ENCODE measurements at regions not wholly inside any gene's neighbourhood (a gene's known extent, or its start where the extent isn't known, plus 50 kb on each side); places are given as distances from the start of the nearest gene placed in this dataset.

DNA sequence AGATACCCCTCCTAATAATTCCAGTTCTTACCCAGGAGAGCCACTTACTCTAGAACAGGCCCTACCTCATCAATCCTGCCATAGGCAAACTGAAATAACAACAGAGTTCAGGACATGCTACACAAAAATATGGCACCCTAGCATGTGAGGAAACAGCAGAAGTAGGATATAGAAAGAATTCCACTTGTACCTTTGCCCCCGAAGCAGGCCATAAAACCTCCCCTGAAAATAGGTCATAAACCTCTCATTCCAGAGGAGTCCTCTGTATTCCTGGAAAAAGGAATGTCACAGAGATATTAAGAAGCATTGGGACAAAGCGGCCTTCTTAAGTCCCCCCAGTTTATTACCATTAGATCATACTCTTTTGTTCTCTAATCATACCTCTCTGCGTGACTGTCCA lies 504.3 kb upstream of the MARCKS start:
- Histone ChIP-seq H3K27me3 (no peaks in the 10 kb centered on the region), H3K9me3 (no peaks in the 10 kb centered on the region), H3K36me3 (no peaks in the 10 kb centered on the region), H3K4me3 (no peak overlapping the region), H3K27ac (no peak overlapping the region), H3K4me1 (no peaks in the 10 kb centered on the region)
- TF ChIP-seq, protein P1, sequence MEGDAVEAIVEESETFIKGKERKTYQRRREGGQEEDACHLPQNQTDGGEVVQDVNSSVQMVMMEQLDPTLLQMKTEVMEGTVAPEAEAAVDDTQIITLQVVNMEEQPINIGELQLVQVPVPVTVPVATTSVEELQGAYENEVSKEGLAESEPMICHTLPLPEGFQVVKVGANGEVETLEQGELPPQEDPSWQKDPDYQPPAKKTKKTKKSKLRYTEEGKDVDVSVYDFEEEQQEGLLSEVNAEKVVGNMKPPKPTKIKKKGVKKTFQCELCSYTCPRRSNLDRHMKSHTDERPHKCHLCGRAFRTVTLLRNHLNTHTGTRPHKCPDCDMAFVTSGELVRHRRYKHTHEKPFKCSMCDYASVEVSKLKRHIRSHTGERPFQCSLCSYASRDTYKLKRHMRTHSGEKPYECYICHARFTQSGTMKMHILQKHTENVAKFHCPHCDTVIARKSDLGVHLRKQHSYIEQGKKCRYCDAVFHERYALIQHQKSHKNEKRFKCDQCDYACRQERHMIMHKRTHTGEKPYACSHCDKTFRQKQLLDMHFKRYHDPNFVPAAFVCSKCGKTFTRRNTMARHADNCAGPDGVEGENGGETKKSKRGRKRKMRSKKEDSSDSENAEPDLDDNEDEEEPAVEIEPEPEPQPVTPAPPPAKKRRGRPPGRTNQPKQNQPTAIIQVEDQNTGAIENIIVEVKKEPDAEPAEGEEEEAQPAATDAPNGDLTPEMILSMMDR (IDR thresholded peaks at IDR 0.05), result no peak
- TF ChIP-seq POLR2A (IDR thresholded peaks at IDR 0.05) (no peak), POLR2AphosphoS5 (IDR thresholded peaks at IDR 0.05) (no peak)
- intact Hi-C loops (cut with DNase I; ENCODE audit: low total_unique reads), result no loop called here
- DNase-seq (ENCODE audit: low spot score in 2 of 2), result no peak

DNA sequence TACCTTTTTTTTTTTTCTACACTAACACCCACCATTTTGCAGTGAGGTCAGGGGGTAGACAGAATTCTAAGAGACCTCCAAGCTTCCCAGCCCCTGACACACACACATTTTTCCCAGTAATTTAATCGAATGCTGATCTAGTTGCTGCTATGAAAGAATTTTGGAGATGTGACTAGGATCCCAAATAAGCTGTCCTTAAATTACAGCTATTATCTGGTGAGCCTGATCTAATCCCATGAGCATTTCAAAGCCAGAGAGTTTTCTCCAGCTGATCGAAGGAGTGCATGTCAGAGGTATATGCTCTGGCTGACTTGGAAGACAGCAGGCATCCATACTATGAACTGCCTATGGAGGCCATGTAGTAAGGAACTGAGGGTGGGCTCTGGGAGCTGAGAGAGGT lies 503.8 kb upstream of the MARCKS start:
- TF ChIP-seq POLR2AphosphoS5 (IDR thresholded peaks at IDR 0.05) (no peak), POLR2A (IDR thresholded peaks at IDR 0.05) (no peak)
- TF ChIP-seq, protein P1 (IDR thresholded peaks at IDR 0.05), result no peak
- no peaks in the 10 kb centered on the region for H3K9me3 ChIP-seq

DNA sequence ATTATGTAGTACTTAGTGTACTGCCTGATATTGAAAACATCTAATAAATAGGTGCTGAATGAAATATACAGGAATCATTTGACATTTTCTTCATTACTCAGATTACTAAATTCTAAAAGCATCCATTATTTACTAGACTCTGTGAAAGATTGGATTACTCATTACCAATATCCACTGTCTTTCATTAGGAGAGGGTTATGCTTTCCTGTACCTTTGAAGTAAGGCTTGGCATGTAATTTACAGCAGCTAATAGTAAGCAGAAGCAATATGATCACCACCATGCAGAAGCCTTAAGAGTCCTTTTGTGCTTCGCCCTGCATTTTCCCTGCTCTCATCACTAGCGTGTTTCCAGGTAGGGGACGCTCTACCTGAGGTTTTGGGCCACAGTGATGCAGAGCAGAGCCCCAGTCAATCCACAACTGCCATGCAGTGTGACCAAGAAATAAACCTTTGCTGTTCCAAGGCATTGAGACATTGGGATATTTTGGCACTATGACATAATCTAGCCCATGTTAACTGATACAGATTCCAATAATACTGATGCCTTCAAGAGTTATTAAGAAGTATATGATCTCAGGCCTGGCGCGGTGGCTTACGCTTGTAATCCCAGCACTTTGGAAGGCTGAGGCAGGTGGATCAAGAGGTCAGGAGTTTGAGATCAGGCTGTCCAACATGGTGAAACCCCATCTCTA lies 502.8 kb upstream of the MARCKS start:
- Histone ChIP-seq H3K27ac (no peak overlapping the region), H3K36me3 (no peaks in the 10 kb centered on the region), H3K9me3 (no peaks in the 10 kb centered on the region), H3K4me3 (no peak overlapping the region), H3K27me3 (no peaks in the 10 kb centered on the region), H3K4me1 (no peaks in the 10 kb centered on the region)
- TF ChIP-seq POLR2AphosphoS5 (IDR thresholded peaks at IDR 0.05) (no peak), POLR2A (IDR thresholded peaks at IDR 0.05) (no peak)
- TF ChIP-seq, protein P1 (IDR thresholded peaks at IDR 0.05), result no peak
- intact Hi-C loops (cut with DNase I; ENCODE audit: low total_unique reads), result no loop called here
- no peak for DNase-seq (ENCODE audit: low spot score in 2 of 2)

More for the DNA sequence above, 503.8 kb upstream of the MARCKS start:
- Histone ChIP-seq H3K27me3 (no peaks in the 10 kb centered on the region), H3K4me1 (no peaks in the 10 kb centered on the region), H3K36me3 (no peaks in the 10 kb centered on the region), H3K27ac (no peak overlapping the region), H3K4me3 (no peak overlapping the region)
- intact Hi-C loops (cut with DNase I; ENCODE audit: low total_unique reads), result no loop called here
- DNase-seq (ENCODE audit: low spot score in 2 of 2), result no peak

DNA sequence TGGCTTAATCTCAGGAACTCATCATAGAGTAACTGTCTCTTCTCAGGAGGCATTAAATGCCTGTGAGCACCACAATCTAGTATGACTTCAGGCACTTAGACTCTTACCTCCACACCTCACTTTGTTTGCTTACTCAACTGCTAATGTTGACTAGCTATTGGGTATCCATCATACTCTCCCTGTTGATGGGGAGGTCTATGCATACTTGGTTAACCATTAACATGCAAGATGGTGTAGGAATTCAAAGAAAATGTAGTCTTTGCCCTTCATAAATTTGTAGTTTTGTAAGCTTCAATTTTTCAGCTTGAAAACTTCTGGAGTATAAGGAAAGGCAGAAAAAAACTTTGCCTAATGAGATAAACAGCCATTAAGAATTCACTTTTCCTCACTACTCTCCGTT lies 501.0 kb upstream of the MARCKS start:
- Histone ChIP-seq H3K4me3 (no peak overlapping the region), H3K9me3 (no peaks in the 10 kb centered on the region), H3K27ac (no peak overlapping the region), H3K36me3 (no peaks in the 10 kb centered on the region), H3K27me3 (no peaks in the 10 kb centered on the region), H3K4me1 (no peaks in the 10 kb centered on the region)
- DNase-seq (ENCODE audit: low spot score in 2 of 2), result no peak
- TF ChIP-seq POLR2A (IDR thresholded peaks at IDR 0.05), result no peak
- TF ChIP-seq, protein P1 (IDR thresholded peaks at IDR 0.05), result no peak
- TF ChIP-seq POLR2AphosphoS5 (IDR thresholded peaks at IDR 0.05), result no peak
- intact Hi-C loops (cut with DNase I; ENCODE audit: low total_unique reads), result no loop called here

DNA sequence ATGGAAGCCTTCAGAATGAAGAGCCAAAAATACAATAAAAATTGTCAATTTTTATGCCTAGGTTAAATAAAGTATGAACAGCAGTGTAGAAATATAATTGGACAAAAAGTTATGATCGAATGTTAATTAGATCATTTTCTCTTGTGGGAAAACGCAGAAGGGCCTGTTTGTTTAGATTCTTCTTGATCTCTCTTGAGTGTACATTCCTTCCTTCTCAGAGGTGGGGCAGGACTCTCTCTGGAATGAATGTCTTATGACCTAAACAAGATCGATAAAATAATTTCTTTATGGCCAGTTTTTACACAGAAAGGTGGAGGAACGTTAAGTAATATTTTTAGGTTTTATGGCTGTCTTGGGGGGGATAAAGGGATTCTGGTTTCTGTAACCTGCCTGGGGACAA lies 500.1 kb upstream of the MARCKS start:
- Histone ChIP-seq H3K4me1 (no peaks in the 10 kb centered on the region), H3K27me3 (no peaks in the 10 kb centered on the region), H3K36me3 (no peaks in the 10 kb centered on the region), H3K4me3 (no peak overlapping the region), H3K9me3 (no peaks in the 10 kb centered on the region), H3K27ac (no peak overlapping the region)
- no peak for DNase-seq (ENCODE audit: low spot score in 2 of 2)
- intact Hi-C loops (cut with DNase I; ENCODE audit: low total_unique reads), result no loop called here
- TF ChIP-seq POLR2AphosphoS5 (IDR thresholded peaks at IDR 0.05) (no peak), POLR2A (IDR thresholded peaks at IDR 0.05) (no peak)
- TF ChIP-seq, protein P1 (IDR thresholded peaks at IDR 0.05), result no peak
